ENCODE measurements at regions not wholly inside any gene's neighbourhood (a gene's known extent, or its start where the extent isn't known, plus 50 kb on each side); places are given as distances from the start of the nearest gene placed in this dataset.
A peak's percentile ranks its signal among the peaks of the same experiment; 100 is the strongest.

DNA sequence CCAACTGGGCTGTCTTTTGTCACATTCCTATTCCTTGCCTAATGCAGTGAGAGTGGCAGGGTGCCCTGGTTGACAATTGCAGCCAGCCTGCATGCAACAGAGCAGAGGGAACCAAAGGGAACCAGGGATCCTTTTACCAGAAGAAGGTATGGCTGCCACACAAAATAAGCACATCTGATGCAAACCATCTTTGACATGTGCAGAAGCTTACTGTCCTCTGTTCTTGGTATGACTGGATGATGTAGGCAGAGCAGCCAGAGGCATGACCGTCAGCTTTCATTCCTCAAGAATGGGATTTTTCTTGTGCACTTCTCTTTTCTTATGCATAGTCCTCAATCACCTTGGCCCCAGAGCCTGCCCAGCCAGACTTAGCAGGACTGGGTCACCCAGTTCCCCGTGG, 116.1 kb downstream of the UQCRFS1 start:
- DNase-seq (ENCODE audit: low spot score), result no peak

DNA sequence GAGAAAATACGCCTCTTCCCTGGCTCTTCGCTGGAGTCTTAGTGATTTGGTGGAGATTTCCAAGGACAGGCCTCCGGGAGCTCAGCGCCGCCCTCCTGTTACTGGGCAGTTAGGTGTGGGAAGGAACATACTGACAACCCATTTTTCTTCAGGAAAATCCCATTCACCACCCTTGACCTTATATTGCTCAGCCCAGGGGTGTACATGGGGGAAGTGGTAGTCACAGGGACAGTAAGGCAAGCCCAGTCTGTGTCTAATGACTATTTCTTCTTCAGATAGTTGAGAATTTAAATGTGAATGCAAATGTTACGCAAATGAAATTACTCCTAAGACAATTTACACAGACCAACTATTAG, 119.4 kb downstream of the UQCRFS1 start:
- no peak for DNase-seq (ENCODE audit: low spot score)

DNA sequence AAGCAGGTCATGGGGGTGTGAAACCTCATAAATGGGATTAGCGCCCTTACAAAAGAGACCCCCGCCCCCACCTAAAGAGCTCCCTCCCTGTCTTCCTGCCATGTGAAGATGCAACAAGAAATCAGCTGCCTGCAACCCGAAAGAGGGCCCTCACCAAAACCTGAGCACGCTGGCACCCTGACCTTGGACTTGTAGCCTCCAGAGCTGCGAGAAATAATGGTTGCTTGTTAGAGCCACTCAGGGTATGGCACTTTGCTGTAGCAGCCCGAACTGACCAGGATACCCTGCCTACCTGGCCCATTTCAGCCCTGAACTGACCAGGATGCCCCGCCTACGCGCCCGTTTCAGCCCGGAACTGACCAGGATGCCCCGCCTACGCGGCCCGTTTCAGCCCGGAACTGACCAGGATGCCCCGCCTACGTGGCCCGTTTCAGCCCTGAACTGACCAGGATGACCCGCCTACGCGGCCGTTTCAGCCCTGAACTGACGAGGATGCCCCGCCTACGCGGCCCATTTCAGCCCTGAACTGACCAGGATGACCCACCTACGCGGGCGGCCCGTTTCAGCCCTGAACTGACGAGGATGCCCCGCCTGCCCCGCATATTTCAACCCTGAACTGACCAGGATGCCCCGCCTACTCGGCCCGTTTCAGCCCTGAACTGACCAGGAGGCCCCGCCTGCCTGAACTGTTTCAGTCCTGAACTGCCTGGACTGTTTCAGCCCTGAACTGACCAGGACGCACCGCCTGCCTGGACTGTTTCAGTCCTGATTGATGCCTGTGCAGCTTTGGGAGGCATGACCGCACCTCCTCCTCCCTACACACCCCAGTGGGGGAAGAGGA, 120.0 kb downstream of the UQCRFS1 start:
- DNase-seq (ENCODE audit: low spot score), result no peak

DNA sequence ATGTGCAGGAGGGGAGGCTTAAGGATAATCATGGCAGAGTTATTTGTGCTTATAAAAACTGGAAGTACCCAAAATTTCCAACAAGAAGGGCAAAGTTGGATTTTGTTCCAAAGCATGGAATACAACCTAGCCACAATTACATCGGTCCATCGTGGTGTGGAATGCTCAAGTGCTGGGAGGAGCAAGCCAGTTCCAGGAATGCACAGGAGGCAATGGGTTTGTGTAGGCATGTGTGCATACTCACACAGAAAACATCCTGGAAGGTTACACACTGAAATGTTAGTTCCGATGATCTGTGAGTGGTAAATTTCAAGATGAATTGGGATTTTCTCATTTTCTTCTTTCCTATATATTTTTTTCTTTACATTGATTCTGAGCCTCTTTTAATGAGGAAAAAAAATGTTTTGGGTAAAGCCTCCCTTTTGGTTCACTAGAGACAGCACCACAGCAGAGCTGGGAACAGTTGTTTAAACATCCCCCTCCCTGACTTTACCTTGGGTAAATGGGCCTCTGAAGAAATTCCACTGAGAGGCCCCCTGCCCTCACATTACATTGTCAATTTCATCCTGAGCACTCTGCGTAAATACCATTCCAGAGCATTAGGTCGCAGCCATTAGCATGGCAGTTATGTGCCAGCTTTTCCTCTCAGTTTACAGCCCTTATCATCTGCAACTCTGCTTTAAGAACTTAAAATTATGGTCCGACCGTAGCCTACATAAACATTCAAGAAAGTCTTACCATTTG, 122.0 kb downstream of the UQCRFS1 start:
- DNase-seq (ENCODE audit: low spot score), result peak; percentile 39

DNA sequence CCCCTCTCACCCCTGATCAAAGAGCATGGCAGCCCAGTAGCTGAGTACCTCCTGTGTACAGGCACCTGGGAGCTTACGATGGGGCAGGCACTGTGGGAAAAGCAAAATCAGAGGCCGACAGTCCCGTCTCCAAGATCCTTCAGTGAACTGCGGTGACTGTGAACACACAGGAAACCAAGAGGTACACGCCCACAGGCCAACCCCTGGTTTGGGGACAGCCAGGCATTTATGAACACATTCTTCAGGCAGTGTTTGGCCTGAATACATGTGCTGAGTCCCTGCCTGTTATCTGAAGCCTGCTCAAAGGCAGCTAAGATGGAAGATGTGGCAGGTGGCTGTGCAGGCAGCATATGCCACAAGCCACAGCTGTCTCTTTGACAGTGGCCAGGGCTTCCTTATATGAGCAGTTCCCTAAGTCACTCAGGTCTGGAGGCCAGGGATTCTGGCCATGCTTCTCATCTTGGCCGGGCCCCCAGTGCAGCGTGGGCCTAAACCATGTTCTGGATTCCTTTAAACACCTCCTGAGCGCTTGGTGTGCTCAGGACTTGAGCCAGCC, 123.6 kb downstream of the UQCRFS1 start:
- DNase-seq (ENCODE audit: low spot score), result no peak

DNA sequence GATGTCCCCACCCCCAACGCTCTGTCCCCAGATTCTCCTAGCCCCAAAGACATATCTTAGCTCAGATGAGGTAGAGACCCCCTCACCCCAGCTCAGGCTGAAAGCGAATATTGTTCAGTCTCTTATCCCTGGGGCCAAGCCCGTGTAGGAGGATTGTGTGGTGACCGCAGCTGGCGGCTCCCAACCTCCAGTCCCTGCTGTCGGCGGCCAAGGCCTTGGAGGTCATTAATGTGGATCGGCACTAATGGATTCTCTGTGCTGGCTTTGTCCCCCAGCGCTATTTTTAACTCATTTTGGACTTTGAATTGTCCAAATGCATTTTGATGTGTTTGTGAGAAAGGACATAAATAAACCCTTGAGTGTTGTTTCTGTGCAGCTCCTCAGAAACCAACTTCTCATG, 124.2 kb downstream of the UQCRFS1 start:
- no peak for DNase-seq (ENCODE audit: low spot score)

DNA sequence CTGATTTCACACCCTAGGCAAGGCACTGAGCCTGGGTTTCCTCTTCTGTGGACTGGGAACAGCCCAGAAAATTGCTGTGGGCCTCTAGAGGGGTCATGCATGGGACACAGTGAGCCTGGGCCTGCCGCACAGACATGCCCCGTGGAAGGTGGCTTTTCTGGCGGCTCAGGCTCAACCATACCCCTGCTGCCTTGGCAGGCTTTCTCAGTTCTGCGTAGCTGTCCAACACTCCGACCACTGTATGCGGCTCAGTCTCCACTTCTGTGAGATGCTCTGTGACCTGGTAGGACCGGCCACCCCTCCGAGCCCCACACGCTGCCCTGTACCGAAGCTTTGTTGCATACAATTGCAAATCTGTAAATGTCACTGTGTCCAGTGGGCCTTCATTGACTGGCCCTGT, 126.3 kb downstream of the UQCRFS1 start:
- DNase-seq (ENCODE audit: low spot score), result no peak

DNA sequence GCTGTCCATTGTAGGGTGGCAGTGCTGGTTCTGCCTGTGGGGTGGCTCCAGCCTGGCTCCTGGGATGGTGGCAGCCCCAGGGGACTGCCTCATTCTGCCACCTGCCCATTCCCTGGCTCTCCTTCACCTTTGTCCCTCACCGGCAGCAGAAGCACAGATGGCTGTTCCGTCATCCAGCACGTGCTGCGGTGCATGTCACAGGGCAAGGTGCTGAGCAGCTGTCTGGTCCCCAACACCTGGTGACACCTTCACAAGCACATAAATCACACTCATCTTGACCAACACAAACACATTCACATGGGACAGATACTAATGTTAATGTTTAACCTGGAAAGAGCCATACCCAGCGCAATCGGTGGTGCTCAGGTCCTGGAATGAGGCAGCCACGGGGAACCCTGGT, 126.8 kb downstream of the UQCRFS1 start:
- no peak for DNase-seq (ENCODE audit: low spot score)

DNA sequence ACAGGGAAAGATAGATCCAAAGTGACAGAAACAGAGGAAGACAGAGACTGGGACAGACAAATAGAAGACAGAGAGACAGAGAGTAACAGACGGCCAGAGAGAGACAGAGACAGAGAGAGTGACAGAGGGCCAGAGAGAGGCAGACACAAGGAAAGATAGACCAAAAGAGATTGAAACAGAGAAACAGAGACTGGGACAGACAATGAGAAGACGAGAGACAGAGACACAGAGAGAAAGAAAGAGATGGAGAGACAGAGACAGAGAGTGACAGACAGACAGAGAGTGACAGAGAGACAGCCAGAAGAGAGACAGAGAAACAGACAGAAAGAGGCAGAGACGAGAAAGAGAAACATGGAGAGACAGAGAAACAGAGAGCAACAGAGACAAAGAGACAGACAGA, 127.3 kb downstream of the UQCRFS1 start:
- no peak for DNase-seq (ENCODE audit: low spot score)

DNA sequence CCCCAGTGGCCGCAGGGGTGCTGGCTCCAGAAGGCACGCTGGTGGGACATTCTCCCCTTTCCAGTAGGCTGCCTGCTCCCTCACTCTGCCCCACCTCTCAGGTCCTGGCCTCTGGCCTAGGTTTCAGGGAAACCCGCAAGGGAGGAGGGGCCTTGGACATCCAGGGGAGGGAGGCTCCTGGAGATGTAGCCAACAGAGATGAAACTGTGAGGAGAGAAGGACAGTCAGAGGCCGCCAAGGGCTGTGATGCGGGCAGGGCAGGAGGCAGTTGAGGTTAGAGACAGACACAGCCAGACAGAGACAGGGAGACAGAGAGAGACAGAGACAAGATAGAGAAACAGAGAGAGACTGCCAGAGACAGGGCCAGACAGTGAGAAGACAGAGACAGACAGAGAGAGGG, 127.7 kb downstream of the UQCRFS1 start:
- DNase-seq (ENCODE audit: low spot score), result no peak

DNA sequence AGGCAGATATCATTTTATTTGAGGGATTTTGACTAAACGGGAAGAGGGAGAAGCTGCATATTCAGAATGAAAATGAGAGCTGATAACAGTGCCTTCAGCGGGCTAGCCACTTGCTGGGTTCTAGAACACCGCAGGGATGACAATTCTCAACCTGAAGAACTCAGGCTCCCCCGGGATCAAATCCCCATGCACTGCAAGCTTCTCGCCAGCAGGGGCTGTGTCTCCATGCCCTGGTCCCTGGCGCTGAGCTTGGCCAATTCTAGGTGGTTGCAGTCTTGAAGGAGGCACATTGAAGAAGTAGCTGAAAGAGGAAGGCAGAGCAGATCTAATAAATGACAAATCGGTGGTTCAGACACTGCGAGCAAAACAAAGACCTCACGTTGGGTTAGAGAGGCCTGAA, 128.7 kb downstream of the UQCRFS1 start:
- DNase-seq (ENCODE audit: low spot score), result peak; percentile 71

DNA sequence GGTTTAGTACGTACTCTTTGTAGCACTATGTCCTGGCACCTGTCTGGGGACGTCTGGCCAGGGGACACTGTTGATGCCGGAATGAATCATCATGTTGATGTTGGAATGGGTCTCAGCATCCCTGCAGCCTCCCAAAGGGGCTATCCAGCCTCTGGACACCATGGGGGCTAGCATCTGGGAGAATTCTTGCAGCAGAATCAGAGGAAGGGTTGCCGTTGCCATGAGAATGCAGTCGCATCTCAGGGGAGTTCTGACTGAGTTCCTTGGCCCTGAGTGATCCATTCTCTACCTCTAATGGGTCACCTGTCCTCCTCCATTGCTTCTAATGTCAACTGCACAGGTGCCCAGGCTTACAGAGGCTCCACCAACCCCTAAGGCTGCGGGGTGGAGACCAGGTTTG, 129.1 kb downstream of the UQCRFS1 start:
- DNase-seq (ENCODE audit: low spot score), result no peak

DNA sequence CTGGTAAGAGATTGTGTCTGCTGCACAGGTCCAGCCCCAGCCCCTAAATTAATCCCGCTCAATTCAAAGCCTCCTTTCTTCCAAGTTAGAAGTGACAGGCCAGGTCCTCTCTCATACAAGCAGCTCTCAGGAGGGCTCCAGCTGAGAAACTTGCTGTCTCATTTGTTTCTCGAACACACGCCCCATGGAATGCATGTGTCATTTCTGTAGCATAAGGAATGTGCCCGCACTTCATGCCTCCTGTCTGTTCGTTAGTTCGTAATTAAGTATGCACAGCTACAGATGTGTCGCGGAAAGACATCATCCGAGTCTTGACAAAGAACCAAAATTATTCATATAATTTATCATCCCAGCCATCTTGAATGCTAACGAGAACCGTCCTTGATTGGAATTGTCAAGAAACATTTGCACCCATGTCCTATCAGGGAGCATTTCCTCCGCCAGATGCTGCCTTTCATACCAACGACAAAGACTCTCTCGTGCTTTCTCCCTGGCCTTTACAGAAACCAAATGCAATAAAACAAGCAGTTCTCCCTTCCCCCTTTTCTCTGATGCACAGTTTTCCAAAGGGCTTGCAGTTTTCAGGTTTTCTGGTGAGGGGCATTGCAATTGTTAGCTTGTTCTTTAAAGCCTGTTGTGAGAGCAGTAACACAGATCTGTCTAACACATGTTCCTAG, 133.5 kb downstream of the UQCRFS1 start:
- no peak for DNase-seq (ENCODE audit: low spot score)

DNA sequence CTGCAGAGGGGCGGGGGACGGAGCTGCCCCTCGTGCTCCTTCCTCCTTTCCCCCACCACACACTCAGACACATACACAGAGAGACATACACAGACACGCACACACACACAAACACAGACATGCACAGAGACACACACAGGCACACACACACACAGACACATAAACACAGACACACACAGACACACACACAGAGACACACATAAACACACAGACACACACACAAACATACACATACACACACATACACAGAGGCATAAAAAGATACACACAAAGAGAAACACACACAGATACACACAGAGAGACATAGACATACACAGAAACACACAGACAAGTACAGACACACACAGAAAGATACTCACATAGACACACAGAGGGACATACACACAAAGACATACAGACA, 136.0 kb downstream of the UQCRFS1 start:
- no peak for DNase-seq (ENCODE audit: low spot score)

DNA sequence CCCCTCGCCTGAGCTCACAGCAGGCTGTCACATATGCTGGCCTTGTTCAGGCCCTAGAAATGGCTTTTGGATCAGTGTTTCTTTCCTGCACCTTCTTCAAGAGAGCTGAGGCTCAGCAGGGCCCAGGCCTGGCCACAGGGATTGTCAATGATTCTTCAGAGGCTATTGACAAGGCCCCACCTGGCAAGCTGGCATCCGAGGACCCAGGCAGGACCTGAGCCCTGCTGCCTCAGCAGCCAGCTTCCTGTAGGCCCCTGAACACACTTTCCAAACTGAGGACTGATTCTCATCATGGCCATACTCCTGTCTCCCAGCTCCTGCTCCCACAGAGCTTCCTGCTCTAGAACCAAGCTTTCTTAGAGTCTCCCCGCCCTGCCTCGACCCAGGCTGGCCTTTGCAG, 136.8 kb downstream of the UQCRFS1 start:
- DNase-seq (ENCODE audit: low spot score), result no peak

DNA sequence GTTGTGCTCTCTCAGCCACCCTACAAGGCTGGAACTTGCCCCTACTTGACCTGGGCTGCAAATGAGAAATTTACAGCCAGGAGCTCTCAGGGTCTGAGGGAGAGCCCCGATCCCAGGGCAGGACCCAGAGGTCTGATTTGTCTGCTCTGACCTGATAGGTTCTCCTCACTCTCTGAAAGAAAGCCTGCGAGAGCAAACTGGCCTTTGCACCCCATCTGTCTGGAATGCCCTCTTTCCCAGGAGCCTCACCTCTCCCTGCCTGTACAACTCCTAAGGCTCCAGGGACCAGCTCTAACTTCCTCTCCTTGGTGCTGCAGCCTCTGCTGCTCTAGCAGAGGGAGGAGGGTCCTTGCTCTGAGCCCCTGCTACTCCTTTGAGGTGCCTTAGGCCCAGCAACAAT, 137.8 kb downstream of the UQCRFS1 start:
- DNase-seq (ENCODE audit: low spot score), result no peak

DNA sequence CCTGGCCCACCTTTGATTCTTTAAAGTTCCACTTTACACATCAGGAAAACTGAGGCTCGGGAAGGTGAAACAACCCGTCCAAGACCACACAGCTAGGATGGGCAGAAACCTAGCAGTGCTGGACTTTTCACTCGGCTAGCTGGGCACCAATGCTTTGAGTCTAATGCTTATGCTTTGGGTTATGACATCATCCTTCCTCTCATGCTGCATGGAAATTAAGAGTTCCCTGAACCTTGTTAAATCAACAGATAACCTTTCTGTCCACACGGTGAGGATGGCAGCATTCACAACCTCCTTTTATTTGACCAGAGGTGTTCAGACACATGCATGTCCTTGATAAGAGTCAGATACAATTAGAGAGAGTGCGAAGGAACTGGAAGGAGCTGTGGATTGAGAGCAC, 138.4 kb downstream of the UQCRFS1 start:
- no peak for DNase-seq (ENCODE audit: low spot score)

DNA sequence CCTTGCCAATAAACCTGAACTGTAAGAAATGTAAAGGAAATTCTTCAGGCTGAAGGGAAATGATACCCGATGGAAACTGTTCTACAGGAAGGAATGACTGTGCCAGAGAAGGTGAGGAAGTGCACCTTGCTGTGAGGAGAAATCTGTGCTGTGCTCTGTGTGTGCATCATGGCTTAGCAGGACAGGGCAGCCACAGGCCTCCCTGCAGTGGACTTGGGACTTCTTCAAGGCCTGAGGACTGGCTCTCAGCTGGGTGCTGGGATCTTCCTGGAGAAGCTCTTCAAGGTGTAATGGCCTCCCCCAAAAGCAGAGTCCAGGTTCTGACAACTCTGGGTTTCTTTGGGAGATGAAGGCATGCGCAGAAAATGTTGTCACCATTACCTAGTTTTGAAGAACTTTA, 145.1 kb downstream of the UQCRFS1 start:
- no peak for DNase-seq (ENCODE audit: low spot score)

DNA sequence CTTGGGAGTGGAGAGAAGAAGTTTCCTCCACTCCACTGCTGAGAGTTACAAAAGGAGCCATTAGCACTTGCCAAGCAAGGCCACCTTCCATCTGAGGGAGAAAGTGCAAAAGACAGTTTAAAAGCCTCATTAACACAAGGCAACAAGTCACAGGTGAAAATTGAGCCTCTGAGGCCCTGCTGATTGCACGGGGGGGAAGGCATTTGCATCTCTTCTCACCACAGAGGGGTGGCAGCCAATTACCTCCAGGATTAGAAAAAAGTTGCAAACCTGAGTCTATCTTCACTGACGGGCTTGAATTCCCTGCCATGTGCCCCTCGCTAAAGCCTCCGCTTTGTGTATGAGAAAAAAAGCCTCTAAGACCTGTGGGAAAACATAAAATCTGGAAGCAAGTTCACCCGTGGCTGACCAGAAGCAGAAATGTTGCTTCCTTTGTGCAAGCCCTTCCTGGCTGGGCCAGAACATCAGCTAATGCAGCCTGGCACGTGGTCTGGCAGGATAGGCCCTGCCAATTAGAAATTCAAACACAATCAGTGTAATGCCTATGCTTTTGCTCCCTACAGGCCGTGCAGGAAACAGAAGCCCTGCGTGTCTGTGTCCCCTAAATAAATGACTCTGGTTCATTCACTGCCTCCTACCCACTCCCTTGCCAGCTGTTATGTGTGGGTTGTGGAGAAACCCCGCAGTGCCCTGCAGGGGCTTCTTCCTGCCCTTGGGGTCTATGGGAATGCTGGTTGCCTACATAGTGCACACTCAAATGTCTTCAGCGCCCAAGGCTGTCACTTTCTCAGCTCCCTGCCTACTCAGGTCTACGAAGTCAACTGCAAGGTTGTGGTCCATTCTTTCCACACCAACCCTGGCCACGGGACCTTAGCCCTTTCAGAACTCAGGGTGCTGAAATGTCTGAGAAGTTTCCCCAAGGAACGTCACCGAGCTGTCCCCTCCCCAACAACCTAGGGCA, 150.2 kb downstream of the UQCRFS1 start:
- no peak for DNase-seq (ENCODE audit: low spot score)

DNA sequence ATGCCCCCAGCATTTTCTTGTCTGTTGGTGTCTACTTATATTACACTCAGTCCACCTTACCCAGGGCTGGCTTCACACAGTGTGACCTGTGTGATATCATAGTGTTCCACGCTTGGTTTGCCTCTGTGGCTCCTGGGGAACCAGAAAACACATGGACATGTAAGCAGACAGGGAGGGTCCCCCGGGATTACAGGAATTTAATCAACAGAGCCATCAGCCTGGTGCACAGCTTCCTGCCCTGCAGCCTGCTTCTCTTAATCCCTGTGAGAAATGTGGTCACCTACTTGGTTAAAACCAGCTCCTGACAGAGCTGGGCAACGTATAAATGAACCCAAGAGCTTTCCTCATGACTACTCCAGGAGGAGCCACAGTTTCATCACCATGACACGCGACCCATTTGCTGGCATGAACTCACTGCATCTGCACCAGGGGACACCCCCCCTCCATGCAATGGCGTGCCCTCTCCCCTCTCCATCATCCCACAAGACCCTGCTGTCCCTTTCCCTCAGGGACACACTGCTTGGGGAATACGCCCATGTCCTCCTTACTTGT, 152.1 kb downstream of the UQCRFS1 start:
- DNase-seq (ENCODE audit: low spot score), result no peak

DNA sequence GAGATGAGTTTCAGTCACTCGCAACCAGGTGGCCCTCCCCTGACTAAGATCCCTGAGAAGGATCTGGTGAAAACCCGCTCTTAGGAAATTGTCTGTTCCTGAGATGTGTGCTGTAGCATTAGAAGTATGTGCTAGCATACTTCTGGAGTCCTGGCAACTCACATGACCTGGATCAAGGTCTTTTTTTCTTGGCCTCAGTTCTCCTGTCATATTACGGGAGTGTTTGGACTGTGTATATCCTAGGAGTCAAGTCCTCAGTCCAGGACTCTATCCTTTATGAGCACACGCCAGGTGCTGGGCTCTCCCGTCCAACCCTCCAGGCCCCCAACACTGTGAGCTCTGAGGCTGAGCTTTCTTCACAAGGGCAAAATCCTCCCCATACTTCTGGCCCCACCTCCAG, 156.4 kb downstream of the UQCRFS1 start:
- DNase-seq (ENCODE audit: low spot score), result no peak

All from iPS-NIHi11 (cell line).